GM12878 (cell line): ENCODE measurements at regions not wholly inside any gene's neighbourhood (a gene's known extent, or its start where the extent isn't known, plus 50 kb on each side); places are given as distances from the start of the nearest gene placed in this dataset.

Source experiments
- ATAC-seq: fragments of 200-7000 bp; cut with Tn5 transposase; 3 replicates; pipeline ENCODE4 v1.9.1; 2020; ENCODE audit warnings: mild to moderate bottlenecking, moderate library complexity
- BruUV-seq: library from RNA; stranded (reverse); fragments of 400-500 nt; replicated peaks from 2 replicates; lab custom pipeline; 2021; lab: Mats Ljungman, UMichigan
- CTCF ChIA-PET: fragments of 300-600 bp; sonication (Branson Sonifier 250); formaldehyde crosslinking; extraction: SDS; loops from one replicate; lab custom pipeline; 2021; ENCODE audit warnings: inconsistent platforms; lab: Yijun Ruan, JAX
- POLR2A ChIA-PET: fragments of 350-600 bp; formaldehyde crosslinking; extraction: SDS; loops from one replicate; lab custom pipeline; 2021; ENCODE audit warnings: inconsistent platforms; lab: Charles Lee
- RAD21 ChIA-PET: fragments of 300-600 bp; sonication (Branson Sonifier 250); formaldehyde crosslinking; loops from one replicate; lab custom pipeline; 2023; ENCODE audit warnings: antibody characterized with exemption; ENCODE audit not compliant: unreplicated experiment; lab: Charles Lee
- SMC1A ChIA-PET: fragments of 300-600 bp; sonication (Branson Sonifier 250); formaldehyde crosslinking; loops from one replicate; lab custom pipeline; 2023; ENCODE audit not compliant: unreplicated experiment, uncharacterized antibody; lab: Charles Lee
- DNase-seq: peaks from one replicate; pipeline ENCODE4 v3.0.0-alpha.2; 2011; ENCODE audit warnings: low read depth, low spot score
- FAIRE-seq: peaks from 3 replicates; lab custom pipeline; 2011; peaks lifted over from hg19 to GRCh38; lab: Jason Lieb, UNC
- H2AFZ ChIP-seq: 2 replicates; pipeline ENCODE4 v1.6.0; 2011; ENCODE audit warnings: low read depth, low read length, control low read depth; ENCODE audit not compliant: control insufficient read depth
- H3K27ac ChIP-seq: 2 replicates; pipeline ENCODE4 v1.5.1; 2011; ENCODE audit warnings: control low read depth; ENCODE audit not compliant: control insufficient read depth, insufficient read depth
- H3K27me3 ChIP-seq, 2 experiments: replicated peaks in 1 of 2; 2 replicates each; pipeline versions ENCODE4 v1.6.0 to v1.6.1; 2011; ENCODE audit warnings: low read length in 1 of 2; ENCODE audit not compliant: control insufficient read depth in 2 of 2, insufficient read depth in 2 of 2
- H3K36me3 ChIP-seq, 2 experiments: 2 replicates each; pipeline ENCODE4 v1.5.1; 2011; ENCODE audit warnings: low read length in 1 of 2; ENCODE audit not compliant: control insufficient read depth in 2 of 2, insufficient read depth in 2 of 2
- H3K4me1 ChIP-seq: 2 replicates; pipeline ENCODE4 v1.6.1; 2011; ENCODE audit warnings: mild to moderate bottlenecking, low read length, moderate library complexity, mixed read lengths; ENCODE audit not compliant: control insufficient read depth, insufficient read depth
- H3K4me2 ChIP-seq: 2 replicates; pipeline ENCODE4 v1.6.0; 2011; ENCODE audit warnings: control low read depth; ENCODE audit not compliant: control insufficient read depth, insufficient read depth
- H3K4me3 ChIP-seq: fragments of 200-600 bp; sonication (generic); 2 replicates; pipeline ENCODE4 v1.5.1; 2016
- H3K79me2 ChIP-seq: 2 replicates; pipeline ENCODE4 v1.6.0; 2011; ENCODE audit warnings: low read length; ENCODE audit not compliant: control insufficient read depth, insufficient read depth
- H3K9ac ChIP-seq: 2 replicates; pipeline ENCODE4 v1.8.0; 2011; ENCODE audit warnings: low read length, control low read depth, mixed read lengths; ENCODE audit not compliant: control insufficient read depth, insufficient read depth
- H3K9me3 ChIP-seq: replicated peaks from 3 replicates; pipeline ENCODE4 v1.5.1; 2011; ENCODE audit warnings: mild to moderate bottlenecking, low read length; ENCODE audit not compliant: control insufficient read depth, insufficient read depth
- H4K20me1 ChIP-seq: 2 replicates; pipeline ENCODE4 v1.6.0; 2011; ENCODE audit not compliant: control insufficient read depth, insufficient read depth
- CHD2 ChIP-seq: IDR thresholded peaks from 2 replicates; pipeline ENCODE4 v1.6.1; 2011; ENCODE audit warnings: low read depth, low read length, improper control_type of control experiment, borderline replicate concordance
- CUX1 ChIP-seq: IDR thresholded peaks from 2 replicates; pipeline ENCODE4 v1.6.1; 2012; ENCODE audit warnings: improper control_type of control experiment, low read depth, low read length; ENCODE audit not compliant: insufficient replicate concordance
- DPF2 ChIP-seq: fragments of 450-650 bp; IDR thresholded peaks from 2 replicates; pipeline ENCODE4 v1.6.1; 2017; ENCODE audit warnings: mild to moderate bottlenecking
- IRF3 ChIP-seq: fragments of 450-650 bp; IDR thresholded peaks from 2 replicates; pipeline ENCODE4 v1.6.1; 2014; ENCODE audit warnings: mild to moderate bottlenecking
- KDM1A ChIP-seq: fragments of 200-600 bp; sonication (generic); IDR thresholded peaks from 2 replicates; pipeline ENCODE4 v1.6.1; 2016; ENCODE audit warnings: borderline replicate concordance
- PML ChIP-seq: IDR thresholded peaks from 2 replicates; pipeline ENCODE4 v1.6.1; 2012; ENCODE audit warnings: low read length, inconsistent platforms
- SMARCA5 ChIP-seq: fragments of 450-650 bp; IDR thresholded peaks from 2 replicates; pipeline ENCODE4 v1.6.1; 2017; ENCODE audit warnings: mild to moderate bottlenecking
- ZNF622 ChIP-seq: fragments of 450-650 bp; IDR thresholded peaks from 2 replicates; pipeline ENCODE4 v1.6.1; 2017; ENCODE audit warnings: mild to moderate bottlenecking, inconsistent platforms
- WGBS: methylation state at CpG from one replicate; pipeline ENCODE4 v1.1.6; 2016; ENCODE audit warnings: low lambda C conversion rate; ENCODE audit not compliant: insufficient replicate concordance, insufficient coverage; ENCODE audit errors: missing lambda C conversion rate; 5-methylcytosine and 5-hydroxymethylcytosine counted together
- in situ Hi-C: fragments of 300-500 bp; cut with MboI; formaldehyde crosslinking; loops from 9 replicates; pipeline ENCODE4 v1.14.3; 2018; ENCODE audit warnings: mixed read lengths
- intact Hi-C: fragments of 100-400 bp; cut with micrococcal nuclease; formaldehyde crosslinking; loops from one replicate; pipeline ENCODE4 v1.14.2; 2022; ENCODE audit not compliant: unreplicated experiment

- Histone ChIP-seq H3K79me2 (no peaks in the 10 kb centered on the region), H4K20me1 (no peaks in the 10 kb centered on the region), H3K27ac (no peak overlapping the region), H2AFZ (no peak overlapping the region), H3K4me1 (no peaks in the 10 kb centered on the region), H3K4me3 (no peak overlapping the region), H3K9ac (no peak overlapping the region), H3K9me3 (no peaks in the 10 kb centered on the region), H3K4me2 (no peak overlapping the region), H3K36me3 (no peaks in the 10 kb centered on the region), H3K27me3 (no peaks in the 10 kb centered on the region; a peak in 1 of 4 replicates)
- DNase-seq (no peak), ATAC-seq (no peak), FAIRE-seq (no peak)
- intact Hi-C loops: no loop called here
- WGBS: 4% methylated on average over 2 of the region's 2 CpGs
- POLR2A ChIA-PET: no interaction called here
- in situ Hi-C loops: no loop called here
- RAD21 ChIA-PET: no interaction called here
- TF ChIP-seq CUX1: no peak
- TF ChIP-seq SMARCA5: no peak
- no peak for TF ChIP-seq DPF2
- no peak for TF ChIP-seq PML
- no peak for TF ChIP-seq IRF3
- no peak for TF ChIP-seq CHD2
- TF ChIP-seq ZNF622: no peak
- no peak for TF ChIP-seq KDM1A
- CTCF ChIA-PET: no interaction called here
- SMC1A ChIA-PET: no interaction called here
- BruUV-seq: no TSS peak
Observed at GRCh38 chr5:38151878-38152277, 106.5 kb upstream of the EGFLAM start.
